Activated T-cell treated with anti-CD3 and anti-CD28 coated beads, Interleukin-2, amount 50 U/mL, for 4 hours (primary cell): ENCODE measurements at regions not wholly inside any gene's neighbourhood (a gene's known extent, or its start where the extent isn't known, plus 50 kb on each side); places are given as distances from the start of the nearest gene placed in this dataset.

Source experiments
- ATAC-seq, 2 donors: fragments of 200-7000 bp; cut with Tn5 transposase; one replicate each; pipeline ENCODE4 v1.10.0; 2021
- DNase-seq: peaks from one replicate; pipeline ENCODE4 v3.0.0-alpha.2; 2020
- H3K27me3 Mint-ChIP-seq: one replicate; pipeline ENCODE4 v1.8.0; 2021; ENCODE audit warnings: low read depth, mixed read lengths
- H3K36me3 Mint-ChIP-seq: one replicate; pipeline ENCODE4 v1.8.0; 2022; ENCODE audit warnings: mixed read lengths; ENCODE audit not compliant: insufficient read depth
- H3K4me1 Mint-ChIP-seq: one replicate; pipeline ENCODE4 v1.8.0; 2021; ENCODE audit warnings: low read depth, mixed read lengths
- H3K4me3 Mint-ChIP-seq: one replicate; pipeline ENCODE4 v1.8.0; 2021; ENCODE audit warnings: mild to moderate bottlenecking, moderate library complexity, mixed read lengths
- H3K9me3 Mint-ChIP-seq: one replicate; pipeline ENCODE4 v1.8.0; 2021; ENCODE audit warnings: mixed read lengths

GRCh38 chr10:8288600-8288999 is 234.1 kb downstream of the GATA3 start:
- Mint-ChIP-seq H3K9me3 (no peaks in the 10 kb centered on the region), H3K4me3 (no peak overlapping the region)

GRCh38 chr10:8289186-8289924 is 234.9 kb downstream of the GATA3 start:
- Mint-ChIP-seq H3K36me3 (no peaks in the 10 kb centered on the region), H3K9me3 (no peaks in the 10 kb centered on the region), H3K4me3 (no peak overlapping the region), H3K27me3 (peaks cover 4% of the 10 kb centered on the region), H3K4me1 (no peaks in the 10 kb centered on the region)
- ATAC-seq (no peak), DNase-seq (no peak)

More at GRCh38 chr10:8288600-8288999, 234.1 kb downstream of the GATA3 start:
- no peak for ATAC-seq
- Mint-ChIP-seq H3K27me3 (peaks cover 4% of the 10 kb centered on the region), H3K36me3 (no peaks in the 10 kb centered on the region), H3K4me1 (no peaks in the 10 kb centered on the region)
- no peak for DNase-seq

- no peak overlapping the region for H3K4me3 Mint-ChIP-seq
Observed at GRCh38 chr10:8294779-8295178, 240.3 kb downstream of the GATA3 start.

GRCh38 chr10:8295311-8295710 is 240.8 kb downstream of the GATA3 start:
- H3K9me3 Mint-ChIP-seq: no peaks in the 10 kb centered on the region
- peaks cover 2% of the 10 kb centered on the region for H3K4me1 Mint-ChIP-seq
- H3K36me3 Mint-ChIP-seq: no peaks in the 10 kb centered on the region
- H3K27me3 Mint-ChIP-seq: peaks cover 4% of the 10 kb centered on the region
- H3K4me3 Mint-ChIP-seq: no peak overlapping the region
- ATAC-seq (no peak), DNase-seq (no peak)

More at GRCh38 chr10:8294779-8295178, 240.3 kb downstream of the GATA3 start:
- no peak for DNase-seq
- peaks cover 4% of the 10 kb centered on the region for H3K27me3 Mint-ChIP-seq
- H3K9me3 Mint-ChIP-seq: no peaks in the 10 kb centered on the region
- H3K36me3 Mint-ChIP-seq: no peaks in the 10 kb centered on the region
- ATAC-seq: no peak
- H3K4me1 Mint-ChIP-seq: peaks cover 2% of the 10 kb centered on the region

GRCh38 chr10:8296090-8296733 is 241.7 kb downstream of the GATA3 start:
- Mint-ChIP-seq H3K4me1 (peaks cover 2% of the 10 kb centered on the region), H3K4me3 (no peak overlapping the region), H3K27me3 (no peaks in the 10 kb centered on the region), H3K36me3 (no peaks in the 10 kb centered on the region), H3K9me3 (no peaks in the 10 kb centered on the region)
- ATAC-seq: no peak
- no peak for DNase-seq

- DNase-seq (no peak), ATAC-seq (no peak)
- no peaks in the 10 kb centered on the region for H3K36me3 Mint-ChIP-seq
- H3K4me3 Mint-ChIP-seq: no peak overlapping the region
- H3K9me3 Mint-ChIP-seq: no peaks in the 10 kb centered on the region
- H3K4me1 Mint-ChIP-seq: peaks cover 2% of the 10 kb centered on the region
- no peaks in the 10 kb centered on the region for H3K27me3 Mint-ChIP-seq
Observed at GRCh38 chr10:8296734-8297101, 242.2 kb downstream of the GATA3 start.

GRCh38 chr10:8297107-8297506 is 242.6 kb downstream of the GATA3 start:
- Mint-ChIP-seq H3K9me3 (no peaks in the 10 kb centered on the region), H3K4me1 (peaks cover 2% of the 10 kb centered on the region), H3K36me3 (no peaks in the 10 kb centered on the region), H3K27me3 (no peaks in the 10 kb centered on the region), H3K4me3 (no peak overlapping the region)
- DNase-seq (no peak), ATAC-seq (no peak)

GRCh38 chr10:8297959-8298358 is 243.5 kb downstream of the GATA3 start:
- ATAC-seq: no peak
- H3K36me3 Mint-ChIP-seq: no peaks in the 10 kb centered on the region
- no peak for DNase-seq
- no peak overlapping the region for H3K4me3 Mint-ChIP-seq
- peaks cover 2% of the 10 kb centered on the region for H3K4me1 Mint-ChIP-seq
- H3K9me3 Mint-ChIP-seq: no peaks in the 10 kb centered on the region
- peaks cover 2% of the 10 kb centered on the region for H3K27me3 Mint-ChIP-seq

GRCh38 chr10:8298896-8299570 is 244.5 kb downstream of the GATA3 start:
- no peaks in the 10 kb centered on the region for H3K9me3 Mint-ChIP-seq
- no peak for DNase-seq
- H3K4me1 Mint-ChIP-seq: peaks cover 2% of the 10 kb centered on the region
- no peak for ATAC-seq
- no peaks in the 10 kb centered on the region for H3K36me3 Mint-ChIP-seq
- peaks cover 4% of the 10 kb centered on the region for H3K27me3 Mint-ChIP-seq
- H3K4me3 Mint-ChIP-seq: no peak overlapping the region

- no peaks in the 10 kb centered on the region for H3K36me3 Mint-ChIP-seq
- H3K4me1 Mint-ChIP-seq: no peaks in the 10 kb centered on the region
- no peak for ATAC-seq
- DNase-seq: no peak
- peaks cover 4% of the 10 kb centered on the region for H3K27me3 Mint-ChIP-seq
- H3K9me3 Mint-ChIP-seq: no peaks in the 10 kb centered on the region
- no peak overlapping the region for H3K4me3 Mint-ChIP-seq
Observed at GRCh38 chr10:8300925-8301324, 246.4 kb downstream of the GATA3 start.

GRCh38 chr10:8301333-8301732 is 246.8 kb downstream of the GATA3 start:
- Mint-ChIP-seq H3K27me3 (peaks cover 4% of the 10 kb centered on the region), H3K4me1 (no peaks in the 10 kb centered on the region), H3K4me3 (no peak overlapping the region), H3K36me3 (no peaks in the 10 kb centered on the region), H3K9me3 (no peaks in the 10 kb centered on the region)
- ATAC-seq: no peak
- no peak for DNase-seq

- peaks cover 4% of the 10 kb centered on the region for H3K27me3 Mint-ChIP-seq
- H3K4me1 Mint-ChIP-seq: no peaks in the 10 kb centered on the region
- no peak for DNase-seq
- H3K36me3 Mint-ChIP-seq: no peaks in the 10 kb centered on the region
- no peaks in the 10 kb centered on the region for H3K9me3 Mint-ChIP-seq
- no peak overlapping the region for H3K4me3 Mint-ChIP-seq
- no peak for ATAC-seq
Observed at GRCh38 chr10:8301831-8302230, 247.3 kb downstream of the GATA3 start.

GRCh38 chr10:8302565-8302964 is 248.1 kb downstream of the GATA3 start:
- no peak for DNase-seq
- Mint-ChIP-seq H3K4me3 (no peak overlapping the region), H3K36me3 (no peaks in the 10 kb centered on the region), H3K9me3 (no peaks in the 10 kb centered on the region), H3K4me1 (peaks cover 4% of the 10 kb centered on the region), H3K27me3 (peaks cover 4% of the 10 kb centered on the region)
- ATAC-seq: no peak

- DNase-seq: no peak
- ATAC-seq: no peak
- no peaks in the 10 kb centered on the region for H3K9me3 Mint-ChIP-seq
- H3K4me3 Mint-ChIP-seq: no peak overlapping the region
- H3K36me3 Mint-ChIP-seq: no peaks in the 10 kb centered on the region
- peaks cover 4% of the 10 kb centered on the region for H3K27me3 Mint-ChIP-seq
- H3K4me1 Mint-ChIP-seq: peaks cover 4% of the 10 kb centered on the region
Observed at GRCh38 chr10:8304861-8305260, 250.4 kb downstream of the GATA3 start.
